Gastroesophageal sphincter (tissue), 3 donors: ENCODE measurements at regions not wholly inside any gene's neighbourhood (a gene's known extent, or its start where the extent isn't known, plus 50 kb on each side); places are given as distances from the start of the nearest gene placed in this dataset.

Experiments used
- POLR2AphosphoS5 ChIP-seq: sonication (generic); formaldehyde crosslinking; IDR thresholded peaks from one replicate; pipeline ENCODE4 v1.6.1; 2017; ENCODE audit warnings: antibody characterized with exemption
- TF ChIP-seq, protein P1 (sequence below), 4 experiments: fragments of 200-600 bp in 2 of 4; fragments of 450-650 bp in 2 of 4; sonication (generic) in 1 of 4; IDR thresholded peaks; one replicate each; pipeline ENCODE4 v1.5.1; 2017 to 2019; ENCODE audit warnings: antibody characterized with exemption in 4 of 4, mild to moderate bottlenecking in 2 of 4, moderate library complexity in 2 of 4

- TF ChIP-seq, protein P1, sequence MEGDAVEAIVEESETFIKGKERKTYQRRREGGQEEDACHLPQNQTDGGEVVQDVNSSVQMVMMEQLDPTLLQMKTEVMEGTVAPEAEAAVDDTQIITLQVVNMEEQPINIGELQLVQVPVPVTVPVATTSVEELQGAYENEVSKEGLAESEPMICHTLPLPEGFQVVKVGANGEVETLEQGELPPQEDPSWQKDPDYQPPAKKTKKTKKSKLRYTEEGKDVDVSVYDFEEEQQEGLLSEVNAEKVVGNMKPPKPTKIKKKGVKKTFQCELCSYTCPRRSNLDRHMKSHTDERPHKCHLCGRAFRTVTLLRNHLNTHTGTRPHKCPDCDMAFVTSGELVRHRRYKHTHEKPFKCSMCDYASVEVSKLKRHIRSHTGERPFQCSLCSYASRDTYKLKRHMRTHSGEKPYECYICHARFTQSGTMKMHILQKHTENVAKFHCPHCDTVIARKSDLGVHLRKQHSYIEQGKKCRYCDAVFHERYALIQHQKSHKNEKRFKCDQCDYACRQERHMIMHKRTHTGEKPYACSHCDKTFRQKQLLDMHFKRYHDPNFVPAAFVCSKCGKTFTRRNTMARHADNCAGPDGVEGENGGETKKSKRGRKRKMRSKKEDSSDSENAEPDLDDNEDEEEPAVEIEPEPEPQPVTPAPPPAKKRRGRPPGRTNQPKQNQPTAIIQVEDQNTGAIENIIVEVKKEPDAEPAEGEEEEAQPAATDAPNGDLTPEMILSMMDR (IDR thresholded peaks at IDR 0.05) = no peak
- no peak for TF ChIP-seq POLR2AphosphoS5
Observed at GRCh38 chr15:45802140-45802539, 167.3 kb downstream of the SQOR start.
